ENCODE measurements at regions not wholly inside any gene's neighbourhood (a gene's known extent, or its start where the extent isn't known, plus 50 kb on each side); places are given as distances from the start of the nearest gene placed in this dataset.

- no peak for TF ChIP-seq POLR2A (IDR thresholded peaks at IDR 0.05; ENCODE audit: low read depth, low read length)
- no peak for TF ChIP-seq POLR2AphosphoS5 (IDR thresholded peaks at IDR 0.05; ENCODE audit: low read depth, low read length)
These were observed 167.2 kb upstream of the IRF2BP2 start for GRCh38 chr1:234776876-234777855.
